DOHH2 (cell line): ENCODE measurements at regions not wholly inside any gene's neighbourhood (a gene's known extent, or its start where the extent isn't known, plus 50 kb on each side); places are given as distances from the start of the nearest gene placed in this dataset.

Experiments
- H3F3A ChIP-seq: fragments of 200-600 bp; sonication (generic), shearing (Covaris generic); 2 replicates; pipeline ENCODE4 v1.6.0; 2016; ENCODE audit warnings: antibody characterized with exemption, mild to moderate bottlenecking; ENCODE audit not compliant: control insufficient read depth, insufficient read depth
- H3K27ac ChIP-seq: fragments of 200-600 bp; sonication (generic); 2 replicates; pipeline ENCODE4 v1.5.1; 2014; ENCODE audit warnings: low read depth, mild to moderate bottlenecking, low read length, moderate library complexity
- H3K27me3 ChIP-seq: fragments of 200-600 bp; sonication (generic); 2 replicates; pipeline ENCODE4 v1.6.1; 2014; ENCODE audit warnings: mild to moderate bottlenecking, low read length, mixed read lengths; ENCODE audit not compliant: control insufficient read depth
- H3K36me3 ChIP-seq: fragments of 200-600 bp; sonication (generic); 2 replicates; pipeline ENCODE4 v1.6.1; 2014; ENCODE audit warnings: mild to moderate bottlenecking, low read length, moderate library complexity, mixed read lengths; ENCODE audit not compliant: control insufficient read depth
- H3K4me1 ChIP-seq: fragments of 200-600 bp; sonication (generic); 2 replicates; pipeline ENCODE4 v1.6.1; 2014; ENCODE audit warnings: mild to moderate bottlenecking, low read length, mixed read lengths; ENCODE audit not compliant: control insufficient read depth
- H3K4me2 ChIP-seq: fragments of 200-600 bp; sonication (generic); 2 replicates; pipeline ENCODE4 v1.6.0; 2014; ENCODE audit warnings: mild to moderate bottlenecking, low read length, moderate library complexity
- H3K4me3 ChIP-seq: fragments of 200-600 bp; sonication (generic); 2 replicates; pipeline ENCODE4 v1.5.1; 2014; ENCODE audit warnings: mild to moderate bottlenecking, low read length, mixed read lengths
- H3K79me2 ChIP-seq: fragments of 200-600 bp; sonication (generic); 2 replicates; pipeline ENCODE4 v1.6.1; 2014; ENCODE audit warnings: mild to moderate bottlenecking, low read length, mixed read lengths; ENCODE audit not compliant: control insufficient read depth
- H3K9me2 ChIP-seq: fragments of 200-600 bp; sonication (generic); replicated peaks from 2 replicates; pipeline ENCODE4 v1.6.1; 2014; ENCODE audit warnings: mild to moderate bottlenecking, low read length, mixed read lengths; ENCODE audit not compliant: control insufficient read depth
- H3K9me3 ChIP-seq: fragments of 200-600 bp; sonication (generic); 2 replicates; pipeline ENCODE4 v1.6.1; 2014; ENCODE audit warnings: antibody characterized with exemption, low read length, mixed read lengths; ENCODE audit not compliant: control insufficient read depth, insufficient read depth
- H4K20me1 ChIP-seq: fragments of 200-600 bp; sonication (generic); 2 replicates; pipeline ENCODE4 v1.6.0; 2014; ENCODE audit warnings: low read depth, mild to moderate bottlenecking, antibody characterized with exemption, low read length, moderate library complexity; ENCODE audit not compliant: control insufficient read depth, insufficient read depth
- EZH2phosphoT487 ChIP-seq: fragments of 200-600 bp; sonication (generic); IDR thresholded peaks from 2 replicates; pipeline ENCODE4 v1.6.1; 2017; ENCODE audit warnings: borderline replicate concordance, mild to moderate bottlenecking, antibody characterized with exemption, low read length, moderate library complexity, mixed read lengths
- TF ChIP-seq, protein P1 (sequence below): fragments of 200-600 bp; sonication (generic); IDR thresholded peaks from one replicate; pipeline ENCODE4 v1.5.1; 2014; ENCODE audit warnings: antibody characterized with exemption, mild to moderate bottlenecking, low read depth, low read length; ENCODE audit not compliant: poor library complexity, severe bottlenecking

DNA sequence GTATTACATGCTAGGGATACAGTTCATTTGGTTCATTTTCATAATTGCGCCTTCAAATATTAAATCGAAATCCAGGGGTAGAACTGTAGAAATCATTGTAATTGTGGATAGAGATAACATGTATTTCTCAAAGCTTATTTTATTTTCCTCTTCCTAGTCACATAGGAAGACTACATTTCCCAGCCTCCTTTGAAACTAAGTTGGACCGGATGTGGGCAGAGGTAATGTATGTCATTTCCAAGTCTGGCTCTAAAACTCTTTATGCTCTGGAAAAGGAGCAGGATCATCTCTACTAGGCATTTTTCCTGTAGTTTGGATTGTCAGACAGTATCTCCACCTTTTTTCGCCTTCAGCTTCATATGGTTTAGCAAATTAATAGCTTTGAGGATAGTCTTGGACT, 70.1 kb upstream of the CRY1 start:
- Histone ChIP-seq H3K4me1 (no peaks in the 10 kb centered on the region), H3K27me3 (no peaks in the 10 kb centered on the region), H3F3A (no peaks in the 10 kb centered on the region), H4K20me1 (no peaks in the 10 kb centered on the region), H3K36me3 (no peaks in the 10 kb centered on the region), H3K4me3 (no peak overlapping the region), H3K4me2 (no peak overlapping the region), H3K79me2 (no peaks in the 10 kb centered on the region), H3K9me2 (no peaks in the 10 kb centered on the region), H3K9me3 (no peaks in the 10 kb centered on the region), H3K27ac (no peak overlapping the region)
- no peak for TF ChIP-seq EZH2phosphoT487
- TF ChIP-seq, protein P1, sequence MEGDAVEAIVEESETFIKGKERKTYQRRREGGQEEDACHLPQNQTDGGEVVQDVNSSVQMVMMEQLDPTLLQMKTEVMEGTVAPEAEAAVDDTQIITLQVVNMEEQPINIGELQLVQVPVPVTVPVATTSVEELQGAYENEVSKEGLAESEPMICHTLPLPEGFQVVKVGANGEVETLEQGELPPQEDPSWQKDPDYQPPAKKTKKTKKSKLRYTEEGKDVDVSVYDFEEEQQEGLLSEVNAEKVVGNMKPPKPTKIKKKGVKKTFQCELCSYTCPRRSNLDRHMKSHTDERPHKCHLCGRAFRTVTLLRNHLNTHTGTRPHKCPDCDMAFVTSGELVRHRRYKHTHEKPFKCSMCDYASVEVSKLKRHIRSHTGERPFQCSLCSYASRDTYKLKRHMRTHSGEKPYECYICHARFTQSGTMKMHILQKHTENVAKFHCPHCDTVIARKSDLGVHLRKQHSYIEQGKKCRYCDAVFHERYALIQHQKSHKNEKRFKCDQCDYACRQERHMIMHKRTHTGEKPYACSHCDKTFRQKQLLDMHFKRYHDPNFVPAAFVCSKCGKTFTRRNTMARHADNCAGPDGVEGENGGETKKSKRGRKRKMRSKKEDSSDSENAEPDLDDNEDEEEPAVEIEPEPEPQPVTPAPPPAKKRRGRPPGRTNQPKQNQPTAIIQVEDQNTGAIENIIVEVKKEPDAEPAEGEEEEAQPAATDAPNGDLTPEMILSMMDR, result no peak

DNA sequence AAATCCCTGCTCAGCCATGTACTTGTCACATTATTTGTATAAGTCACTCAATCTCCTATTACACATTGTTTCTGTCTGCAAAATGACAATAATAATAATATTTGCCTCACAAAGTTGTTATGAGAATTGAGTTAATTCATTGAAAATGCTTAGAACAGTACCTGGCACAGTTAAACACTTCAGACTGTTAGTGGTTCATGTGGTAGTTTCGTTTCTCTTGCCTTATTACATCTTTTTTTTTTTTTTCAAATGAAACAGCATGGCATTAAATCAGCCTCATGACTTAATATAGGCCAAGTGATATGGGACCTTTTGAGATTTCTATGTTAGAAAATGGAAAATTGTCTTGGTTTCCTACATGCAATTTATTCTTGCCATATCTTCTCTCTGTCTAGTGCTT, 71.0 kb upstream of the CRY1 start:
- Histone ChIP-seq H3K27ac (no peak overlapping the region), H3K4me3 (no peak overlapping the region), H3K27me3 (no peaks in the 10 kb centered on the region), H3K9me2 (no peaks in the 10 kb centered on the region), H3F3A (no peaks in the 10 kb centered on the region), H3K9me3 (no peaks in the 10 kb centered on the region), H3K4me2 (no peak overlapping the region), H4K20me1 (no peaks in the 10 kb centered on the region), H3K36me3 (no peaks in the 10 kb centered on the region), H3K4me1 (no peaks in the 10 kb centered on the region), H3K79me2 (no peaks in the 10 kb centered on the region)
- TF ChIP-seq EZH2phosphoT487, result no peak
- TF ChIP-seq, protein P1, result no peak

DNA sequence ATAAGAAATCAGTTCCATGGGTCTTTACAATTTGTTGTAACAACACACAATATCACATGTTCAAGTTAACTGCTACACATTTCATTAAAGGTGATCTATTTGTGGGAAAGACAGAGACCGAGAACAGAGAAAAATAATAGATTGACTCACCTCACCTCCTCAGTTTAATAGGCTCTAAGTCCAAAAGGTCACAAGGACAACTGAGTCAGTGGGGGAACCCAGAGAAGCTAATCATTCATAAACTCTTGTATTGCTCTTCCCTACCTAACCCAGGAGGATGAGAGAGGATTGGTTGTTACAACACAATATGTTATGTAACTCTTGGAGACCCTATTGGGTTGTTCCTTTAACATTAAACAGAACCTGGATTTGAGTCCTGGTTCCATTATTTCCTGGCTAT, 72.2 kb upstream of the CRY1 start:
- Histone ChIP-seq H3K36me3 (no peaks in the 10 kb centered on the region), H3K4me2 (no peak overlapping the region), H3K27ac (no peak overlapping the region), H3K27me3 (no peaks in the 10 kb centered on the region), H3F3A (no peaks in the 10 kb centered on the region), H3K4me1 (no peaks in the 10 kb centered on the region), H4K20me1 (no peaks in the 10 kb centered on the region), H3K4me3 (no peak overlapping the region), H3K9me2 (no peaks in the 10 kb centered on the region), H3K9me3 (no peaks in the 10 kb centered on the region), H3K79me2 (no peaks in the 10 kb centered on the region)
- no peak for TF ChIP-seq EZH2phosphoT487
- TF ChIP-seq, protein P1, result no peak

DNA sequence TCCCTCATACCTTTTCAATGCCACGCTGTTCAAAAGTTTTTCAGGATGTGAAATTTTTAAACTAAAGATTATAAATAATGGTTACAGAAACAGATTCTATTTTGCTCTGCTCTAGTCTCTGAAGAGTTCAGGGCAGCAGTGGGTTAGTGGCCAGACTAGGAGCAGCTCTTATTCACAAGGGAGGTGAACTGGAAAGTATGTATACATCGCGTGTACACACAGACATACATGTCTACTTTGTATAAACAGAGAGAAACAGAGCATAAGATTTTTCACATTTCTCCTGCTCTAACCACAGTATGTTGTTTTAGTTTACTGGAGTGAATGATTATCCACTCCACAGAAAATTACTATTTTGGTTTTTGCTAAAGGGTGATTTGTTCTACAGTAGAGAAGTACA, 74.4 kb upstream of the CRY1 start:
- H3K27ac ChIP-seq, result no peak overlapping the region
- no peak overlapping the region for H3K4me2 ChIP-seq

More for the DNA sequence above, 74.4 kb upstream of the CRY1 start:
- no peaks in the 10 kb centered on the region for H3K9me3 ChIP-seq
- no peaks in the 10 kb centered on the region for H3K79me2 ChIP-seq
- H3K4me1 ChIP-seq, result no peaks in the 10 kb centered on the region
- no peaks in the 10 kb centered on the region for H3F3A ChIP-seq
- no peaks in the 10 kb centered on the region for H3K9me2 ChIP-seq
- no peaks in the 10 kb centered on the region for H3K27me3 ChIP-seq
- no peaks in the 10 kb centered on the region for H3K36me3 ChIP-seq
- no peaks in the 10 kb centered on the region for H4K20me1 ChIP-seq
- TF ChIP-seq, protein P1, result no peak
- no peak overlapping the region for H3K4me3 ChIP-seq
